Fibroblast of pulmonary artery (primary cell): ENCODE measurements at regions not wholly inside any gene's neighbourhood (a gene's known extent, or its start where the extent isn't known, plus 50 kb on each side); places are given as distances from the start of the nearest gene placed in this dataset.

Experiments
- DNase-seq: peaks from one replicate; pipeline ENCODE4 v3.0.0-alpha.2; 2010; ENCODE audit warnings: low read depth
- H3K4me3 ChIP-seq: replicated peaks from 2 replicates; pipeline ENCODE4 v1.5.1; 2011; ENCODE audit warnings: low read depth, mild to moderate bottlenecking, control low read depth, low read length, moderate library complexity
- CTCF ChIP-seq: IDR thresholded peaks from 2 replicates; pipeline ENCODE4 v1.5.1; 2011; ENCODE audit warnings: mild to moderate bottlenecking, control low read depth, low read length, inconsistent platforms; ENCODE audit errors: missing control alignments

DNA sequence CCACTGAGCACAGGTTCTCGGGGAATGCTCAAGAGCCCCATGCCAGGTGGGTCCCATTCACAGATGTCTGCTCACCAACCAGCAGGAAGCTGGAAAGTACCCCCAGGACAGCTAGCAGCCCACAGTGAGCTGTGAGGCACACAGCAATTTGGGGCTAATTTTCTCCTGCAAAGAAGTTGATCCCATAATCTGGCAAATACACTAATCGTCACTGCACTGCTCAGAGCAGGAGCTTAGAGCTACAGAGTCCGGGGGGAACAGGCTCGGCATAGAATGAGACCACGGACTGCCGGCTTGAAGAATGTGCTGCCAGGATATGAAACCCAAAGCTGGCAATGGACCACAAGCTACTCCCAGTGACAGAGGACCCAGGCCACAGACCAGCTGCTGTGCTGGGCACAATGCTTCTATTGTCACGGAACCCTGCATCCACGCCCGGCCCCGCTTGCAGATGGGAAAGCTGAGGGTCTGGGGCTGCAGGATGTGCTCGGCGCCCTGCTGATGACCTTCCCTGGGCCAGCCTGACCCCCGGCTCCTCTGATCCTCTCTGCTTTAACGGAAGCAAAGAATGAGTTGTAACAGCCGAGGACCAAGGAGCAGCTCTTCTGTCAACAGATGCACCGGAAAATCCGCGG lies 239.7 kb downstream of the CTTN start:
- DNase-seq, result no peak
- TF ChIP-seq CTCF, result no peak

DNA sequence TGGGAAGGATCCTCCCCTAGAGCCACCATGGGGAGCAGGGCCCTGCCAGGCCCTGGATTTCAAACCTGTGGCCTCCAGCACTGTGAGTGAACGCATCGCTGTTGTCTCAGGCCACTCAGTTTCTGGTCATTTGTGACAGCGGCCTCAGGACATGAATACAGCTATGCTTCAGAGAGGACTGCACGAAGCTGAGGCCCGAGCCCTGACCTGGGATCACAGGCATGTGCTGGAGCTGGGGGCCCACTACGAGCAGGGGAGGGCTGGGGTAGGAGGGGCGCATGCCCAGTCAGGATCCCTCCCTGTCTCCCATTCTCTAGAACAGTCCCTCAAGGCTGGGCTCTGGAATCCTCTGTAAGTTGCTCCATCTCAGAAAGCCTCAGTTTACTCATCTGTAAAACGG lies 242.1 kb downstream of the CTTN start:
- H3K4me3 ChIP-seq, result no peak overlapping the region
- TF ChIP-seq CTCF, result no peak

More for the DNA sequence above, 239.7 kb downstream of the CTTN start:
- no peak overlapping the region for H3K4me3 ChIP-seq

GRCh38 chr11:70641369-70641768 lies 243.0 kb downstream of the CTTN start:
- no peak for DNase-seq
- no peak for TF ChIP-seq CTCF
- H3K4me3 ChIP-seq, result no peak overlapping the region

More for the DNA sequence above, 242.1 kb downstream of the CTTN start:
- DNase-seq, result no peak

- no peak for TF ChIP-seq CTCF
- DNase-seq, result no peak
- no peak overlapping the region for H3K4me3 ChIP-seq
Measured at GRCh38 chr11:70642266-70642665, 243.9 kb downstream of the CTTN start.

GRCh38 chr11:70643642-70644041 lies 245.3 kb downstream of the CTTN start:
- no peak overlapping the region for H3K4me3 ChIP-seq
- DNase-seq, result no peak
- TF ChIP-seq CTCF, result no peak

DNA sequence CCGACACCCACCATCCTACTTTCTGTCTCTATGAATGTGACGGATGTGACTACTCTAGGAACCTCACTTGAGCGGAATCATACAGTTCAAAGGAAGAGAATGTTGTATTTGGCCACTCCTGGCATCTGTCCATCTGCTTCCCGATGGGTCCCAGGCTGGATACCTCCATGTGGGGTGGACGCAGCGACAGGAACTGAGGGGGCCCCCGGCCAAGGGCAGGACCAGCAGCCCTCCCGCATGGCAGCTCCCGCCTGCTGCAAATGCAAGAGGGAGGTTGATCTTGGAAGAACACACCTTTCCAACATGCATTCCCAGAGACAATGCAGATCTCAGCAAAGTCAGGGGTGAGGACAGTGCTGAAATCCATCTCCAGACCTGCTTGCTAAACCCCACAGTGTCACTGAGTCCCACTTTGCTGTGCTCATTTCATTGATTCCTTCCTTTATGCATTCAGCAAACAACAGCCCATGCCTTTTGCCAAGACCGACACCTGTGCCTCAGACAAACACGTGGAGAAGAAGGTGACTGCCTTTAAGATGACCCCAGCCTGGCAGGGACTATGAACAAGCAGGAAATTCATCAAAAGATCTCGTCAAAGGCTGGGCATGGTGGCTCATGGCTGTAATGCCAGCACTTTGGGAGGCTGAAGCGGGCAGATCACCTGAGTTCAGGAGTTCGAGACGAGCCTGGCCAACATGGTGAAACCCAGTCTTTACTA lies 246.2 kb downstream of the CTTN start:
- TF ChIP-seq CTCF, result no peak
- no peak overlapping the region for H3K4me3 ChIP-seq
- no peak for DNase-seq

GRCh38 chr11:70645537-70645936 lies 247.2 kb downstream of the CTTN start:
- no peak for DNase-seq
- TF ChIP-seq CTCF, result no peak
- no peak overlapping the region for H3K4me3 ChIP-seq
